IMR-90 (cell line): ENCODE measurements at regions not wholly inside any gene's neighbourhood (a gene's known extent, or its start where the extent isn't known, plus 50 kb on each side); places are given as distances from the start of the nearest gene placed in this dataset.

Experiments used
- ATAC-seq: fragments of 200-7000 bp; cut with Tn5 transposase; 2 replicates; pipeline ENCODE4 v1.9.1; 2020; ENCODE audit warnings: low read depth, mild to moderate bottlenecking, moderate library complexity
- BruUV-seq: library from RNA; stranded (reverse); fragments of 400-500 nt; replicated peaks from 2 replicates; lab custom pipeline; 2021; lab: Mats Ljungman, UMichigan
- CTCF ChIA-PET: fragments of 300-600 bp; formaldehyde crosslinking; extraction: SDS; loops from one replicate; lab custom pipeline; 2021; ENCODE audit warnings: antibody characterized with exemption; lab: Yijun Ruan, JAX
- POLR2A ChIA-PET: fragments of 300-600 bp; sonication (Branson Sonifier 250); formaldehyde crosslinking; loops from one replicate; lab custom pipeline; 2022; ENCODE audit warnings: antibody characterized with exemption; ENCODE audit not compliant: unreplicated experiment; lab: Charles Lee
- DNase-seq: peaks from one replicate; pipeline ENCODE4 v3.0.0; 2013
- H2AFZ ChIP-seq: replicated peaks from 2 replicates; pipeline ENCODE3; 2013; ENCODE audit warnings: low read length, mild to moderate bottlenecking; ENCODE audit not compliant: poor library complexity
- H2AK5ac ChIP-seq: 2 replicates; pipeline ENCODE4 v1.6.1; 2013; ENCODE audit warnings: low read depth, low read length, inconsistent platforms
- H2AK9ac ChIP-seq: replicated peaks from 2 replicates; pipeline ENCODE3; 2013; ENCODE audit warnings: mild to moderate bottlenecking, low read depth, low read length, moderate library complexity; ENCODE audit not compliant: poor library complexity
- H2BK120ac ChIP-seq: 2 replicates; pipeline ENCODE4 v1.6.1; 2013; ENCODE audit warnings: low read depth, low read length, inconsistent platforms
- H2BK15ac ChIP-seq: 3 replicates; pipeline ENCODE4 v1.6.1; 2013; ENCODE audit warnings: low read depth, low read length, inconsistent platforms
- H2BK20ac ChIP-seq: 2 replicates; pipeline ENCODE4 v1.6.1; 2013; ENCODE audit warnings: low read depth, mild to moderate bottlenecking, inconsistent platforms, low read length, moderate library complexity
- H2BK5ac ChIP-seq: 2 replicates; pipeline ENCODE4 v1.6.1; 2013; ENCODE audit warnings: mild to moderate bottlenecking, low read depth, low read length, inconsistent platforms; ENCODE audit not compliant: poor library complexity, severe bottlenecking
- H3K14ac ChIP-seq: replicated peaks from 2 replicates; pipeline ENCODE4 v1.6.1; 2013; ENCODE audit warnings: low read depth, low read length, inconsistent platforms
- H3K18ac ChIP-seq: 2 replicates; pipeline ENCODE4 v1.6.1; 2013; ENCODE audit warnings: low read depth, low read length, control low read depth
- H3K23ac ChIP-seq: 2 replicates; pipeline ENCODE4 v1.6.1; 2013; ENCODE audit warnings: low read depth, low read length, inconsistent platforms
- H3K27ac ChIP-seq: 2 replicates; pipeline ENCODE4 v1.5.1; 2013; ENCODE audit warnings: mild to moderate bottlenecking, control low read depth, low read length; ENCODE audit not compliant: insufficient read depth
- H3K27me3 ChIP-seq: 2 replicates; pipeline ENCODE4 v1.6.1; 2013; ENCODE audit warnings: low read length; ENCODE audit not compliant: control insufficient read depth, insufficient read depth
- H3K36me3 ChIP-seq: 2 replicates; pipeline ENCODE4 v1.6.1; 2013; ENCODE audit warnings: low read length, mixed read lengths; ENCODE audit not compliant: control insufficient read depth, insufficient read depth
- H3K4ac ChIP-seq: 2 replicates; pipeline ENCODE4 v1.6.1; 2013; ENCODE audit warnings: low read depth, low read length, inconsistent platforms
- H3K4me1 ChIP-seq: 2 replicates; pipeline ENCODE4 v1.6.1; 2013; ENCODE audit warnings: low read length, mixed read lengths; ENCODE audit not compliant: control insufficient read depth, insufficient read depth
- H3K4me2 ChIP-seq: 2 replicates; pipeline ENCODE4 v1.6.1; 2013; ENCODE audit warnings: low read depth, mild to moderate bottlenecking, control low read depth, low read length, moderate library complexity
- H3K4me3 ChIP-seq: 2 replicates; pipeline ENCODE4 v1.5.1; 2013; ENCODE audit warnings: low read depth, mild to moderate bottlenecking, control low read depth, low read length, moderate library complexity; ENCODE audit not compliant: insufficient read depth
- H3K56ac ChIP-seq: 2 replicates; pipeline ENCODE4 v1.6.1; 2013; ENCODE audit warnings: low read length, inconsistent platforms; ENCODE audit not compliant: insufficient read depth; ENCODE audit errors: extremely low read depth
- H3K79me1 ChIP-seq, 2 experiments: 2 replicates each; pipeline ENCODE4 v1.6.1; 2013; ENCODE audit warnings: low read length in 2 of 2, inconsistent platforms in 1 of 2, low read depth in 1 of 2
- H3K9ac ChIP-seq: 2 replicates; pipeline ENCODE4 v1.6.1; 2013; ENCODE audit warnings: low read depth, low read length, control low read depth
- H3K9me1 ChIP-seq: 2 replicates; pipeline ENCODE4 v1.6.1; 2013; ENCODE audit warnings: low read length, inconsistent platforms; ENCODE audit not compliant: insufficient read depth
- H3K9me3 ChIP-seq: 2 replicates; pipeline ENCODE4 v1.6.1; 2013; ENCODE audit warnings: low read length; ENCODE audit not compliant: control insufficient read depth, insufficient read depth
- H4K20me1 ChIP-seq: 2 replicates; pipeline ENCODE4 v1.6.1; 2013; ENCODE audit warnings: low read length, inconsistent platforms; ENCODE audit not compliant: insufficient read depth
- H4K5ac ChIP-seq: 2 replicates; pipeline ENCODE4 v1.6.1; 2013; ENCODE audit warnings: mild to moderate bottlenecking, low read depth, low read length, control low read depth
- H4K8ac ChIP-seq, 2 experiments: 2 replicates each; pipeline ENCODE4 v1.6.1; 2013; ENCODE audit warnings: low read depth in 2 of 2, low read length in 2 of 2, control low read depth in 1 of 2, inconsistent platforms in 1 of 2
- H4K91ac ChIP-seq: 2 replicates; pipeline ENCODE4 v1.6.1; 2013; ENCODE audit warnings: low read depth, low read length, inconsistent platforms; ENCODE audit not compliant: insufficient read depth
- BHLHE40 ChIP-seq: fragments of 150-350 bp; IDR thresholded peaks from 2 replicates; pipeline ENCODE4 v1.6.1; 2016; ENCODE audit warnings: mild to moderate bottlenecking, low read depth, low read length
- CEBPB ChIP-seq: IDR thresholded peaks from 2 replicates; pipeline ENCODE4 v1.6.1; 2012; ENCODE audit warnings: low read depth, low read length, improper control_type of control experiment
- CHD1 ChIP-seq: IDR thresholded peaks from 2 replicates; pipeline ENCODE4 v1.6.1; 2012; ENCODE audit warnings: low read depth, low read length, improper control_type of control experiment
- FOS ChIP-seq: fragments of 150-350 bp; IDR thresholded peaks from 2 replicates; pipeline ENCODE4 v1.6.1; 2016; ENCODE audit warnings: low read depth, low read length
- MAFK ChIP-seq: IDR thresholded peaks from 2 replicates; pipeline ENCODE4 v1.6.1; 2012; ENCODE audit warnings: low read depth, low read length, improper control_type of control experiment
- MAZ ChIP-seq: IDR thresholded peaks from 2 replicates; pipeline ENCODE4 v1.6.1; 2012; ENCODE audit warnings: low read depth, mild to moderate bottlenecking, low read length, improper control_type of control experiment, moderate library complexity, borderline replicate concordance
- MXI1 ChIP-seq: IDR thresholded peaks from 2 replicates; pipeline ENCODE4 v1.6.1; 2012; ENCODE audit warnings: low read depth, mild to moderate bottlenecking, low read length, moderate library complexity, borderline replicate concordance
- NFE2L2 ChIP-seq: fragments of 150-350 bp; IDR thresholded peaks from 2 replicates; pipeline ENCODE4 v1.6.1; 2016; ENCODE audit warnings: low read depth, mild to moderate bottlenecking, low read length
- POLR2A ChIP-seq: IDR thresholded peaks from 2 replicates; pipeline ENCODE4 v1.6.1; 2012; ENCODE audit warnings: mild to moderate bottlenecking, low read depth, low read length
- RAD21 ChIP-seq: IDR thresholded peaks from 2 replicates; pipeline ENCODE4 v1.6.1; 2012; ENCODE audit warnings: low read length, improper control_type of control experiment
- RCOR1 ChIP-seq: IDR thresholded peaks from 2 replicates; pipeline ENCODE4 v1.6.1; 2012; ENCODE audit warnings: mild to moderate bottlenecking, low read length, improper control_type of control experiment; ENCODE audit not compliant: insufficient replicate concordance
- RFX5 ChIP-seq: IDR thresholded peaks from 2 replicates; pipeline ENCODE4 v1.8.0; 2012; ENCODE audit warnings: low read depth, mild to moderate bottlenecking, low read length, moderate library complexity
- SMC3 ChIP-seq: fragments of 150-350 bp; IDR thresholded peaks from 2 replicates; pipeline ENCODE4 v1.6.1; 2016; ENCODE audit warnings: low read depth, mild to moderate bottlenecking, antibody characterized with exemption, low read length, moderate library complexity
- dilution Hi-C: fragments of 300-500 bp; cut with HindIII; formaldehyde crosslinking; loops from one replicate; pipeline ENCODE4 v1.14.3; 2018; ENCODE audit warnings: low sequenced_read_pairs; ENCODE audit not compliant: unreplicated experiment
- in situ Hi-C: fragments of 300-500 bp; cut with MboI; formaldehyde crosslinking; loops from 3 replicates; pipeline ENCODE4 v1.14.3; 2019; ENCODE audit warnings: low sequenced_read_pairs, inconsistent platforms, mixed read lengths
- intact Hi-C: fragments of 100-400 bp; cut with micrococcal nuclease; formaldehyde crosslinking; loops from 2 replicates; pipeline ENCODE4 v1.10.0; 2022
- TF ChIP-seq, protein P1 (sequence below): conservative IDR thresholded peaks from 2 replicates; pipeline ENCODE4 v1.5.1; 2012; ENCODE audit warnings: mild to moderate bottlenecking, low read depth, low read length, improper control_type of control experiment
- TF ChIP-seq, protein P2 (sequence below): fragments of 150-350 bp; IDR thresholded peaks from 2 replicates; pipeline ENCODE4 v1.6.1; 2017; ENCODE audit warnings: mild to moderate bottlenecking, antibody characterized with exemption, low read length, low read depth
- TF ChIP-seq, protein P3 (sequence below): fragments of 150-350 bp; IDR thresholded peaks from 2 replicates; pipeline ENCODE4 v1.6.1; 2016; ENCODE audit warnings: low read depth, mild to moderate bottlenecking, low read length, moderate library complexity, borderline replicate concordance

DNA sequence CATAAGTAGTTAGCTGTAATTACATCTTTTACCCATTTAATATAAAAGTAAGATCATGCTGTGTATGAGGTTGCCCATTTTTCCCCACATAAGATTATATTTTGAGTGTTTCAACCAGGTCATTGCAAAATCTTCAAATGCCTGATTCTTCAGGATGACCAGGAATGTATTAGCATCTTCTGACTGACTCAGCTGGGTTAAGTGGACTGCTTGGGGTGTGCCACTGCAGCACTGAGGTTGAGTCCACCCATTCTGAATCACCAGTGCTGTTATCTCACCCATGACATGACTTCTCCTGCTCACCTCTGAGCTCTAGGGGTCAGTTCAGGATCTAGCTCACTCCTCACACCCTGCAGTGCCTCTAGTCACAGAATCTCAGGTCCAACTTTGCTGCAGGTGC is 576.7 kb upstream of the ZEB2 start:
- Histone ChIP-seq H3K36me3 (no peaks in the 10 kb centered on the region), H3K4ac (peak overlapping the region; percentile 65), H2BK5ac (peak overlapping the region; percentile 43), H3K27ac (no peak overlapping the region), H2BK20ac (peak overlapping the region; percentile 60; the same call in 1 of the 2 replicates), H4K91ac (0 out of 2 replicates have a peak overlapping the region, but pooled peaks have one; percentile 5), H3K79me1 (no peaks in the 10 kb centered on the region), H2AK5ac (peak overlapping the region; percentile 20), H3K4me2 (no peak overlapping the region), H4K5ac (no peak overlapping the region), H3K9ac (no peak overlapping the region), H2AFZ (no peak overlapping the region), H2AK9ac (peak overlapping the region; percentile 42), H3K9me3 (no peaks in the 10 kb centered on the region), H4K8ac (peak overlapping the region in 1 of 2 experiments; percentile 12; a peak in 2 of 4 replicates), H3K4me3 (no peak overlapping the region), H2BK120ac (peak overlapping the region; percentile 60; the same call in 1 of the 2 replicates), H4K20me1 (no peaks in the 10 kb centered on the region), H3K18ac (no peak overlapping the region; the same call in 1 of the 2 replicates), H3K9me1 (peaks cover 6% of the 10 kb centered on the region), H3K56ac (no peak overlapping the region), H3K23ac (peak overlapping the region; percentile 11), H3K14ac (peak overlapping the region; percentile 51), H3K27me3 (no peaks in the 10 kb centered on the region), H2BK15ac (peak overlapping the region; percentile 21; the same call in 2 of the 3 replicates), H3K4me1 (peaks cover 3% of the 10 kb centered on the region; the same call in 1 of the 2 replicates)
- dilution Hi-C loops (no loop called here), intact Hi-C loops (loop anchor here (10.0 kb wide), 1 partner anchor 572 kb away; the partner anchor contains the start of gene ZEB2), in situ Hi-C loops (no loop called here)
- TF ChIP-seq CHD1, result no peak
- TF ChIP-seq MAFK, result no peak
- no peak for TF ChIP-seq SMC3
- peak; percentile 32; the same call in 1 of the 2 replicates for TF ChIP-seq BHLHE40
- TF ChIP-seq RCOR1, result no peak
- TF ChIP-seq RFX5, result no peak
- no peak for TF ChIP-seq MXI1
- peak; percentile 84 for TF ChIP-seq CEBPB
- TF ChIP-seq NFE2L2, result no peak
- no peak for TF ChIP-seq POLR2A
- TF ChIP-seq, protein P1, sequence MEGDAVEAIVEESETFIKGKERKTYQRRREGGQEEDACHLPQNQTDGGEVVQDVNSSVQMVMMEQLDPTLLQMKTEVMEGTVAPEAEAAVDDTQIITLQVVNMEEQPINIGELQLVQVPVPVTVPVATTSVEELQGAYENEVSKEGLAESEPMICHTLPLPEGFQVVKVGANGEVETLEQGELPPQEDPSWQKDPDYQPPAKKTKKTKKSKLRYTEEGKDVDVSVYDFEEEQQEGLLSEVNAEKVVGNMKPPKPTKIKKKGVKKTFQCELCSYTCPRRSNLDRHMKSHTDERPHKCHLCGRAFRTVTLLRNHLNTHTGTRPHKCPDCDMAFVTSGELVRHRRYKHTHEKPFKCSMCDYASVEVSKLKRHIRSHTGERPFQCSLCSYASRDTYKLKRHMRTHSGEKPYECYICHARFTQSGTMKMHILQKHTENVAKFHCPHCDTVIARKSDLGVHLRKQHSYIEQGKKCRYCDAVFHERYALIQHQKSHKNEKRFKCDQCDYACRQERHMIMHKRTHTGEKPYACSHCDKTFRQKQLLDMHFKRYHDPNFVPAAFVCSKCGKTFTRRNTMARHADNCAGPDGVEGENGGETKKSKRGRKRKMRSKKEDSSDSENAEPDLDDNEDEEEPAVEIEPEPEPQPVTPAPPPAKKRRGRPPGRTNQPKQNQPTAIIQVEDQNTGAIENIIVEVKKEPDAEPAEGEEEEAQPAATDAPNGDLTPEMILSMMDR, result no peak
- no peak for TF ChIP-seq RAD21
- TF ChIP-seq FOS, result peak; percentile 7; the same call in 1 of the 2 replicates
- TF ChIP-seq, protein P2, sequence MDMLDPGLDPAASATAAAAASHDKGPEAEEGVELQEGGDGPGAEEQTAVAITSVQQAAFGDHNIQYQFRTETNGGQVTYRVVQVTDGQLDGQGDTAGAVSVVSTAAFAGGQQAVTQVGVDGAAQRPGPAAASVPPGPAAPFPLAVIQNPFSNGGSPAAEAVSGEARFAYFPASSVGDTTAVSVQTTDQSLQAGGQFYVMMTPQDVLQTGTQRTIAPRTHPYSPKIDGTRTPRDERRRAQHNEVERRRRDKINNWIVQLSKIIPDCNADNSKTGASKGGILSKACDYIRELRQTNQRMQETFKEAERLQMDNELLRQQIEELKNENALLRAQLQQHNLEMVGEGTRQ, result no peak
- TF ChIP-seq, protein P3, sequence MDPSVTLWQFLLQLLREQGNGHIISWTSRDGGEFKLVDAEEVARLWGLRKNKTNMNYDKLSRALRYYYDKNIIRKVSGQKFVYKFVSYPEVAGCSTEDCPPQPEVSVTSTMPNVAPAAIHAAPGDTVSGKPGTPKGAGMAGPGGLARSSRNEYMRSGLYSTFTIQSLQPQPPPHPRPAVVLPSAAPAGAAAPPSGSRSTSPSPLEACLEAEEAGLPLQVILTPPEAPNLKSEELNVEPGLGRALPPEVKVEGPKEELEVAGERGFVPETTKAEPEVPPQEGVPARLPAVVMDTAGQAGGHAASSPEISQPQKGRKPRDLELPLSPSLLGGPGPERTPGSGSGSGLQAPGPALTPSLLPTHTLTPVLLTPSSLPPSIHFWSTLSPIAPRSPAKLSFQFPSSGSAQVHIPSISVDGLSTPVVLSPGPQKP, result no peak
- TF ChIP-seq MAZ, result no peak
- no TSS peak for BruUV-seq
- POLR2A ChIA-PET, result no interaction called here
- DNase-seq (peak; percentile 77), ATAC-seq (peak; percentile 84)
- CTCF ChIA-PET, result no interaction called here
